ENCODE measurements at regions not wholly inside any gene's neighbourhood (a gene's known extent, or its start where the extent isn't known, plus 50 kb on each side); places are given as distances from the start of the nearest gene placed in this dataset.

DNA sequence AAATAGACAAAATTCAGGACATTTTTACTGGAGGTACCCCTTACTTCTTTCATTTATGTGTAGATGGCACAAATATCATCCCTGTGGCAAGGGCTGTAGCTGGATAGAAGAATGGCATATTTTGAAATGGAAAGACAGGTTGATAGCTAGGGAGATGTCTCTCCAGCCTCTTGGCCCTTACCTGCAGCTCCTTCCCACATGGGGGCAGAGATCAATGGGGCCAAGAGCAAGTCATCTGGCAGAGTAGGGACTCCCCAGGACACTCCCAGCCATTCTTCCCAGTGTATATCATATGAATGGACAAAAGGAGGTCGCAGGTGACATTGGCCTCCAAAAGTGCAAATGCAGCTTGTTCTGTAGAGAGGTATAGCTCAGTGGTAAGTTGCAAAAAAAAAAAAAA, 192.2 kb upstream of the ATP5MC3 start:
- H2BK15ac ChIP-seq (ENCODE audit: low read length), result no peak overlapping the region
- no peaks in the 10 kb centered on the region for H3K9me3 ChIP-seq (ENCODE audit: insufficient read depth in 2 of 2, low read depth in 1 of 2, low read length in 1 of 2)
- H4K5ac ChIP-seq (ENCODE audit: insufficient read length, low read depth, low read length), result no peak overlapping the region
- no peak overlapping the region for H3K14ac ChIP-seq (ENCODE audit: insufficient read length)
- no peak overlapping the region for H2BK120ac ChIP-seq (replicated peaks; ENCODE audit: low read depth, low read length)
- H2AFZ ChIP-seq (ENCODE audit: low read length), result no peak overlapping the region
- no peak overlapping the region for H2BK20ac ChIP-seq (ENCODE audit: low read length)
- H3K36me3 ChIP-seq (ENCODE audit: control insufficient read depth in 2 of 4, insufficient read depth in 4 of 4, low read length in 3 of 4), result no peaks in the 10 kb centered on the region
- H3K9ac ChIP-seq (replicated peaks in 1 of 4; ENCODE audit: extremely low read depth in 1 of 4, low read depth in 3 of 4, low read length in 3 of 4), result no peak overlapping the region
- H3K23ac ChIP-seq (ENCODE audit: insufficient read length), result no peak overlapping the region
- DNase-seq (ENCODE audit: low read depth in 1 of 2, low spot score in 2 of 2) (no peak), FAIRE-seq (no peak)
- no peak overlapping the region for H2BK12ac ChIP-seq (ENCODE audit: low read depth, low read length)
- H3K18ac ChIP-seq (ENCODE audit: extremely low read depth, low read length), result no peak overlapping the region
- H3K23me2 ChIP-seq (ENCODE audit: low read depth, low read length), result no peaks in the 10 kb centered on the region; the same call in 1 of the 2 replicates
- ChIA-PET POLR2A (ENCODE audit: partially characterized antibody) (no interaction called here), CTCF (ENCODE audit: partially characterized antibody) (interaction anchor here (0.5 to 1.8 kb wide), 8 partner anchors 13 to 714 kb away, joined by 3 to 6 read pairs (median 4); no protein-coding TSS in a partner anchor)
- H3K79me1 ChIP-seq (ENCODE audit: low read depth, low read length), result no peaks in the 10 kb centered on the region
- WGBS, 2 experiments (ENCODE audit: extremely low coverage in 1 of 2, insufficient coverage in 1 of 2, insufficient read length in 1 of 2, insufficient replicate concordance in 2 of 2, low coverage in 1 of 2, low lambda C conversion rate in 2 of 2, missing lambda C conversion rate in 1 of 2), result 67% methylated on average over 1 of the region's 1 CpG; no CpG with 5 or more reads in 1 of the 2 experiments
- no peaks in the 10 kb centered on the region for H4K20me1 ChIP-seq (replicated peaks in 1 of 2; ENCODE audit: control insufficient read depth in 1 of 2, insufficient read depth in 2 of 2, low read length in 2 of 2)
- H3K27me3 ChIP-seq (replicated peaks in 1 of 4; ENCODE audit: control insufficient read depth in 3 of 4, extremely low read depth in 1 of 4, insufficient read depth in 3 of 4, low read length in 3 of 4), result no peaks in the 10 kb centered on the region
- no peak overlapping the region; the same call in 1 of the 2 replicates for H4K8ac ChIP-seq (ENCODE audit: extremely low read depth, insufficient read depth, low read length)
- H3K4me2 ChIP-seq (ENCODE audit: insufficient read depth in 1 of 2, low read depth in 2 of 2, low read length in 2 of 2), result no peak overlapping the region
- no peak overlapping the region for H2AK5ac ChIP-seq (ENCODE audit: low read depth, low read length)
- H2BK5ac ChIP-seq (ENCODE audit: low read depth, low read length), result no peak overlapping the region
- no peaks in the 10 kb centered on the region for H3K79me2 ChIP-seq (ENCODE audit: control insufficient read depth in 1 of 2, insufficient read depth in 2 of 2, low read length in 2 of 2)
- no peak overlapping the region for H3K27ac ChIP-seq (ENCODE audit: low read depth, low read length)
- H3K56ac ChIP-seq (replicated peaks; ENCODE audit: insufficient read length, low read depth, low read length), result no peak overlapping the region
- H4K91ac ChIP-seq (replicated peaks; ENCODE audit: insufficient read length, low read length), result no peak overlapping the region
- no peak overlapping the region for H3K4ac ChIP-seq (replicated peaks; ENCODE audit: insufficient read length, low read depth, low read length)
- no peak overlapping the region for H3K4me3 ChIP-seq (ENCODE audit: extremely low read depth in 1 of 4, insufficient read depth in 2 of 4, low read depth in 3 of 4, low read length in 4 of 4)
- H3K4me1 ChIP-seq (replicated peaks in 1 of 4; ENCODE audit: control insufficient read depth in 3 of 4, insufficient read depth in 4 of 4, low read length in 3 of 4), result peaks cover 0 to 9% (median 3%) of the 10 kb centered on the region in 4 experiments; a peak in 4 of 7 replicates
- TF ChIP-seq TAF1 (IDR thresholded peaks at IDR 0.05; ENCODE audit: low read depth, low read length), result no peak
- TF ChIP-seq, protein P1, sequence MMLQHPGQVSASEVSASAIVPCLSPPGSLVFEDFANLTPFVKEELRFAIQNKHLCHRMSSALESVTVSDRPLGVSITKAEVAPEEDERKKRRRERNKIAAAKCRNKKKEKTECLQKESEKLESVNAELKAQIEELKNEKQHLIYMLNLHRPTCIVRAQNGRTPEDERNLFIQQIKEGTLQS (IDR thresholded peaks at IDR 0.05; ENCODE audit: insufficient read depth, low read depth, low read length), result no peak
- TF ChIP-seq CBX8 (IDR thresholded peaks at IDR 0.05; ENCODE audit: borderline replicate concordance, low read depth, low read length), result no peak
- no peak for TF ChIP-seq ZNF274 (IDR thresholded peaks at IDR 0.05; ENCODE audit: borderline replicate concordance, extremely low read depth, low read length)
- TF ChIP-seq CTBP2 (IDR thresholded peaks at IDR 0.05; ENCODE audit: borderline replicate concordance, insufficient read depth, insufficient read length, low read length), result no peak
- no peak for TF ChIP-seq TEAD4 (IDR thresholded peaks at IDR 0.05; ENCODE audit: low read depth, low read length)
- no peak for TF ChIP-seq PHF8 (conservative IDR thresholded peaks at IDR 0.05; ENCODE audit: low read depth, low read length)
- TF ChIP-seq CEBPB (IDR thresholded peaks at IDR 0.05; ENCODE audit: low read depth, low read length), result no peak
- no peak for TF ChIP-seq JUN (IDR thresholded peaks at IDR 0.05; ENCODE audit: low read depth, low read length)
- TF ChIP-seq, protein P2, sequence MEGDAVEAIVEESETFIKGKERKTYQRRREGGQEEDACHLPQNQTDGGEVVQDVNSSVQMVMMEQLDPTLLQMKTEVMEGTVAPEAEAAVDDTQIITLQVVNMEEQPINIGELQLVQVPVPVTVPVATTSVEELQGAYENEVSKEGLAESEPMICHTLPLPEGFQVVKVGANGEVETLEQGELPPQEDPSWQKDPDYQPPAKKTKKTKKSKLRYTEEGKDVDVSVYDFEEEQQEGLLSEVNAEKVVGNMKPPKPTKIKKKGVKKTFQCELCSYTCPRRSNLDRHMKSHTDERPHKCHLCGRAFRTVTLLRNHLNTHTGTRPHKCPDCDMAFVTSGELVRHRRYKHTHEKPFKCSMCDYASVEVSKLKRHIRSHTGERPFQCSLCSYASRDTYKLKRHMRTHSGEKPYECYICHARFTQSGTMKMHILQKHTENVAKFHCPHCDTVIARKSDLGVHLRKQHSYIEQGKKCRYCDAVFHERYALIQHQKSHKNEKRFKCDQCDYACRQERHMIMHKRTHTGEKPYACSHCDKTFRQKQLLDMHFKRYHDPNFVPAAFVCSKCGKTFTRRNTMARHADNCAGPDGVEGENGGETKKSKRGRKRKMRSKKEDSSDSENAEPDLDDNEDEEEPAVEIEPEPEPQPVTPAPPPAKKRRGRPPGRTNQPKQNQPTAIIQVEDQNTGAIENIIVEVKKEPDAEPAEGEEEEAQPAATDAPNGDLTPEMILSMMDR (IDR thresholded peaks at IDR 0.05; ENCODE audit: control extremely low read depth in 1 of 3, insufficient read depth in 1 of 3, low read depth in 1 of 3, low read length in 3 of 3), result no peak
- TF ChIP-seq HDAC6 (IDR thresholded peaks at IDR 0.05; ENCODE audit: low read depth, low read length), result no peak
- no peak for TF ChIP-seq CHD1 (IDR thresholded peaks at IDR 0.05; ENCODE audit: low read depth, low read length)

All from H1 (cell line).